ENCODE measurements at regions not wholly inside any gene's neighbourhood (a gene's known extent, or its start where the extent isn't known, plus 50 kb on each side); places are given as distances from the start of the nearest gene placed in this dataset.

DNA sequence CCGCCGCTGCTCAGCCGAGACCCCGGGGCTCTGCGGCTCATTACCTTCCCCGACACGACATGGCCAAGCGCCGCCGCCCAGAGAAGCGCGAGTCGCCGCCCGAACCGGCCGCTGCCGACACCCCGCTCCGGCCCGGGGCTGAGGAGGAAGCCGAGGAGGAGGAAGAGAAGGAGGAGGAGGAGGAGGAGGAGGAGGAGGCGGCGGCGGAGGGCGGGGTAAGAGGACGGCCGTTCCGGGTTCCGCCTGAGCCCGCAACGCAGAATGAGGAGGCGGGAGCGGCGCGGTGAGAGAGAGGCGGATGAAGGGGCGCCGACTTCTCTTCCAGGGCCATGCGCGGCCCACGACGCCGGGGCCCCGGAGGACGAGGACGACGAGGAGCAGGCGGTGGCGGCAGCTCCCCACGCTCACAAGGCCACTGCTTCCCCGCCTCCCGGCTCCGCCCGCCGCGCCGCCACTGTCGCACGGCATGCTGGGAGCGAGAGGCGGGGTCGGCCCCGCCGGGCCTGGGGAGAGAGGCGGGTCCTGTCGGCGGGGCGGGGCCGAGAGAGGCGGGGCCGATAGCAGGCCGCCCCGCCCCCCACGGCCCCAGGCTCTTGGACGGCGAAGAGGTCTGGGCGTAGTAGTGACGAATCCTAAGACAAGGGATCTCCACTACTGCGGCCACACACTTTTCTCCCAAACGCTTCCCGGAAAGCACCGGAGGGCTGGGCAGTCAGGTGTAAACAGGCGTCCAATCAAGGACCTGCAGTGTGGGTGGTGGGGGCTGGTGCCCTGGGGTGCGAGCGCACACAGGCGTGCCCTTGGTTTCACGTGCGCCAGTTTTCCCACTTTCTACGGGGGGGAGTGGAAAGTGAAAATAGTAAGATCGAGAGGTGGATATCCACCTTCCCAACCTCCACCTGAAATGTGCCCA is 67.9 kb upstream of the SPN start (continued):
- TF ChIP-seq, protein P1, sequence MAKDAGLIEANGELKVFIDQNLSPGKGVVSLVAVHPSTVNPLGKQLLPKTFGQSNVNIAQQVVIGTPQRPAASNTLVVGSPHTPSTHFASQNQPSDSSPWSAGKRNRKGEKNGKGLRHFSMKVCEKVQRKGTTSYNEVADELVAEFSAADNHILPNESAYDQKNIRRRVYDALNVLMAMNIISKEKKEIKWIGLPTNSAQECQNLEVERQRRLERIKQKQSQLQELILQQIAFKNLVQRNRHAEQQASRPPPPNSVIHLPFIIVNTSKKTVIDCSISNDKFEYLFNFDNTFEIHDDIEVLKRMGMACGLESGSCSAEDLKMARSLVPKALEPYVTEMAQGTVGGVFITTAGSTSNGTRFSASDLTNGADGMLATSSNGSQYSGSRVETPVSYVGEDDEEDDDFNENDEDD (CRISPR knock-in tag; IDR thresholded peaks at IDR 0.05; ENCODE audit: borderline replicate concordance), result peak; percentile 70; the same call in 1 of the 2 replicates
- TF ChIP-seq AHR (CRISPR knock-in tag; IDR thresholded peaks at IDR 0.05), result peak; percentile 61
- peak; percentile 76; the same call in 1 of the 2 replicates for TF ChIP-seq ZSCAN9 (CRISPR knock-in tag; IDR thresholded peaks at IDR 0.05; ENCODE audit: borderline replicate concordance)
- TF ChIP-seq ZNF552 (CRISPR knock-in tag; IDR thresholded peaks at IDR 0.05; ENCODE audit: borderline replicate concordance), result 0 out of 2 replicates have a peak, but pooled peaks have one; percentile 26
- TF ChIP-seq ZNF709 (CRISPR knock-in tag; IDR thresholded peaks at IDR 0.05), result peak; percentile 68
- TF ChIP-seq, protein P2, sequence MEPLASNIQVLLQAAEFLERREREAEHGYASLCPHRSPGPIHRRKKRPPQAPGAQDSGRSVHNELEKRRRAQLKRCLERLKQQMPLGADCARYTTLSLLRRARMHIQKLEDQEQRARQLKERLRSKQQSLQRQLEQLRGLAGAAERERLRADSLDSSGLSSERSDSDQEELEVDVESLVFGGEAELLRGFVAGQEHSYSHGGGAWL (CRISPR knock-in tag; IDR thresholded peaks at IDR 0.05), result peak; percentile 83
- TF ChIP-seq MAF1 (CRISPR knock-in tag; IDR thresholded peaks at IDR 0.05; ENCODE audit: borderline replicate concordance), result 0 out of 2 replicates have a peak, but pooled peaks have one; percentile 70
- TF ChIP-seq KLF12 (CRISPR knock-in tag; IDR thresholded peaks at IDR 0.05; ENCODE audit: borderline replicate concordance), result 0 out of 2 replicates have a peak, but pooled peaks have one; percentile 43
- TF ChIP-seq HMGXB4 (CRISPR knock-in tag; IDR thresholded peaks at IDR 0.05; ENCODE audit: borderline replicate concordance in 1 of 2, low read depth in 1 of 2), result peak; percentile 35 to 71; a peak in 1 of 4 replicates
- TF ChIP-seq HMG20A (CRISPR knock-in tag; IDR thresholded peaks at IDR 0.05; ENCODE audit: borderline replicate concordance), result 0 out of 2 replicates have a peak, but pooled peaks have one; percentile 24
- TF ChIP-seq, protein P3, sequence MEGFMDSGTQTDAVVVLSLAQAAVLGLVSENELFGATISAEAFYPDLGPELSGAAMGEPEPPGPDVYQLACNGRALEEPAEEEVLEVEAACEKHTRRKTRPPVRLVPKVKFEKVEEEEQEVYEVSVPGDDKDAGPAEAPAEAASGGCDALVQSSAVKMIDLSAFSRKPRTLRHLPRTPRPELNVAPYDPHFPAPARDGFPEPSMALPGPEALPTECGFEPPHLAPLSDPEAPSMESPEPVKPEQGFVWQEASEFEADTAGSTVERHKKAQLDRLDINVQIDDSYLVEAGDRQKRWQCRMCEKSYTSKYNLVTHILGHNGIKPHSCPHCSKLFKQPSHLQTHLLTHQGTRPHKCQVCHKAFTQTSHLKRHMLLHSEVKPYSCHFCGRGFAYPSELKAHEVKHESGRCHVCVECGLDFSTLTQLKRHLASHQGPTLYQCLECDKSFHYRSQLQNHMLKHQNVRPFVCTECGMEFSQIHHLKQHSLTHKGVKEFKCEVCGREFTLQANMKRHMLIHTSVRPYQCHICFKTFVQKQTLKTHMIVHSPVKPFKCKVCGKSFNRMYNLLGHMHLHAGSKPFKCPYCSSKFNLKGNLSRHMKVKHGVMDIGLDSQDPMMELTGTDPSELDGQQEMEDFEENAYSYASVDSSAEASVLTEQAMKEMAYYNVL (CRISPR knock-in tag; IDR thresholded peaks at IDR 0.05; ENCODE audit: borderline replicate concordance), result peak; percentile 41; the same call in 1 of the 2 replicates
- TF ChIP-seq ZNF205 (CRISPR knock-in tag; IDR thresholded peaks at IDR 0.05), result 0 out of 2 replicates have a peak, but pooled peaks have one; percentile 36
- TF ChIP-seq, protein P4, sequence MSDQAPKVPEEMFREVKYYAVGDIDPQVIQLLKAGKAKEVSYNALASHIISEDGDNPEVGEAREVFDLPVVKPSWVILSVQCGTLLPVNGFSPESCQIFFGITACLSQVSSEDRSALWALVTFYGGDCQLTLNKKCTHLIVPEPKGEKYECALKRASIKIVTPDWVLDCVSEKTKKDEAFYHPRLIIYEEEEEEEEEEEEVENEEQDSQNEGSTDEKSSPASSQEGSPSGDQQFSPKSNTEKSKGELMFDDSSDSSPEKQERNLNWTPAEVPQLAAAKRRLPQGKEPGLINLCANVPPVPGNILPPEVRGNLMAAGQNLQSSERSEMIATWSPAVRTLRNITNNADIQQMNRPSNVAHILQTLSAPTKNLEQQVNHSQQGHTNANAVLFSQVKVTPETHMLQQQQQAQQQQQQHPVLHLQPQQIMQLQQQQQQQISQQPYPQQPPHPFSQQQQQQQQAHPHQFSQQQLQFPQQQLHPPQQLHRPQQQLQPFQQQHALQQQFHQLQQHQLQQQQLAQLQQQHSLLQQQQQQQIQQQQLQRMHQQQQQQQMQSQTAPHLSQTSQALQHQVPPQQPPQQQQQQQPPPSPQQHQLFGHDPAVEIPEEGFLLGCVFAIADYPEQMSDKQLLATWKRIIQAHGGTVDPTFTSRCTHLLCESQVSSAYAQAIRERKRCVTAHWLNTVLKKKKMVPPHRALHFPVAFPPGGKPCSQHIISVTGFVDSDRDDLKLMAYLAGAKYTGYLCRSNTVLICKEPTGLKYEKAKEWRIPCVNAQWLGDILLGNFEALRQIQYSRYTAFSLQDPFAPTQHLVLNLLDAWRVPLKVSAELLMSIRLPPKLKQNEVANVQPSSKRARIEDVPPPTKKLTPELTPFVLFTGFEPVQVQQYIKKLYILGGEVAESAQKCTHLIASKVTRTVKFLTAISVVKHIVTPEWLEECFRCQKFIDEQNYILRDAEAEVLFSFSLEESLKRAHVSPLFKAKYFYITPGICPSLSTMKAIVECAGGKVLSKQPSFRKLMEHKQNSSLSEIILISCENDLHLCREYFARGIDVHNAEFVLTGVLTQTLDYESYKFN (CRISPR knock-in tag; conservative IDR thresholded peaks at IDR 0.05), result peak; percentile 46; the same call in 1 of the 2 replicates
- TF ChIP-seq RXRA (CRISPR knock-in tag; IDR thresholded peaks at IDR 0.05), result peak; percentile 50; the same call in 1 of the 2 replicates
- peak; percentile 78 for TF ChIP-seq MAZ (IDR thresholded peaks at IDR 0.05; ENCODE audit: borderline replicate concordance, low read depth, low read length)
- peak; percentile 90 for TF ChIP-seq MAZ (CRISPR knock-in tag; IDR thresholded peaks at IDR 0.05; ENCODE audit: low read depth)
- TF ChIP-seq ZNF777 (CRISPR knock-in tag; IDR thresholded peaks at IDR 0.05), result 0 out of 2 replicates have a peak, but pooled peaks have one; percentile 57
- TF ChIP-seq HOXA3 (CRISPR knock-in tag; IDR thresholded peaks at IDR 0.05), result peak; percentile 83

Data from HepG2 (cell line).